HG02981 (cell line): ENCODE measurements at regions not wholly inside any gene's neighbourhood (a gene's known extent, or its start where the extent isn't known, plus 50 kb on each side); places are given as distances from the start of the nearest gene placed in this dataset.

Source experiments
- ATAC-seq: cut with Tn5 transposase; IDR thresholded peaks from one replicate; pipeline ENCODE4 v1.9.1; 2021; ENCODE audit warnings: mild to moderate bottlenecking, moderate library complexity; ENCODE audit not compliant: unreplicated experiment

DNA sequence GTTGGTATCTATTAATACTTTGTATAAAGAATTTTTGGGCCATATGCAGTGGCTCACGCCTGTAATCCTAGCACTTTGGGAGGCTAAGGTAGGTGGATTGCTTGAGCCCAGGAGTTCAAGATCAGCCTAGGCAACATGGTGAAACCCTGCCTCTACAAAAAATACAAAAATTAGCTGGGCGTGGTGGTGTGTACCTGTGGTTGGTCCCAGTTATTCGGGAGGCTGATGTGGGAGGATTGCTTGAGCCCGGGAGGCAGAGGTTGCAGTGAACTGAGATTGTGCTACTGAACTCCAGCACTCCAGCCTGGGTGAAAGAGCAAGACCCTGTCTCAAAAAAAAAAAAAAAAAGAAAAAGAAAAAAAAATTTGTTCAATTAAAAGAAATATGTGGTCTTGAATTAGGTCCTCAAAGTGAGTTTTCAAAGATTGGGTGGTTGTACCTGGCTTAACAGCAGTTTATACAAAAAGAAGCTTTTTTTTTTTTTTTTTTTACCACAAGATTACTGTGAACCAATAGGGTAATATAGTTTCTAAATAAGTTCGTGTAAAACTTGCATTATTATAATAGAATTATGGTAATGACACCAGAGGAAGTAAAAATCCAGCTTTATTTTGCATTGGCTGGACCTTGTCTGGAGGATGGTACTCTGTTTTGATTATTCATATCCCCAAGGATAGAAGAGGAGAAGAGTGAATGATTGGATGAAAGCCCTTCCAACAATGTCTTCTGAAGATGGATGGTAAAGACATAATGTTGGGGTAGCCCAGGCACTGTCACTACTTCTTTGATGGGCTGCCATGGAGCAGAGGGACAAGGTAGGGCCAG is 210.3 kb downstream of the MYCN start:
- ATAC-seq: no peak

GRCh38 chr2:16149349-16150243 is 209.2 kb downstream of the MYCN start:
- ATAC-seq: no peak

- ATAC-seq: no peak
These were observed 208.4 kb downstream of the MYCN start for GRCh38 chr2:16148632-16149348.

- no peak for ATAC-seq
These were observed 202.3 kb downstream of the MYCN start for GRCh38 chr2:16142383-16143361.

- ATAC-seq: no peak
These were observed 201.2 kb downstream of the MYCN start for GRCh38 chr2:16141641-16141921.

GRCh38 chr2:16140771-16141640 is 200.7 kb downstream of the MYCN start:
- ATAC-seq: no peak

DNA sequence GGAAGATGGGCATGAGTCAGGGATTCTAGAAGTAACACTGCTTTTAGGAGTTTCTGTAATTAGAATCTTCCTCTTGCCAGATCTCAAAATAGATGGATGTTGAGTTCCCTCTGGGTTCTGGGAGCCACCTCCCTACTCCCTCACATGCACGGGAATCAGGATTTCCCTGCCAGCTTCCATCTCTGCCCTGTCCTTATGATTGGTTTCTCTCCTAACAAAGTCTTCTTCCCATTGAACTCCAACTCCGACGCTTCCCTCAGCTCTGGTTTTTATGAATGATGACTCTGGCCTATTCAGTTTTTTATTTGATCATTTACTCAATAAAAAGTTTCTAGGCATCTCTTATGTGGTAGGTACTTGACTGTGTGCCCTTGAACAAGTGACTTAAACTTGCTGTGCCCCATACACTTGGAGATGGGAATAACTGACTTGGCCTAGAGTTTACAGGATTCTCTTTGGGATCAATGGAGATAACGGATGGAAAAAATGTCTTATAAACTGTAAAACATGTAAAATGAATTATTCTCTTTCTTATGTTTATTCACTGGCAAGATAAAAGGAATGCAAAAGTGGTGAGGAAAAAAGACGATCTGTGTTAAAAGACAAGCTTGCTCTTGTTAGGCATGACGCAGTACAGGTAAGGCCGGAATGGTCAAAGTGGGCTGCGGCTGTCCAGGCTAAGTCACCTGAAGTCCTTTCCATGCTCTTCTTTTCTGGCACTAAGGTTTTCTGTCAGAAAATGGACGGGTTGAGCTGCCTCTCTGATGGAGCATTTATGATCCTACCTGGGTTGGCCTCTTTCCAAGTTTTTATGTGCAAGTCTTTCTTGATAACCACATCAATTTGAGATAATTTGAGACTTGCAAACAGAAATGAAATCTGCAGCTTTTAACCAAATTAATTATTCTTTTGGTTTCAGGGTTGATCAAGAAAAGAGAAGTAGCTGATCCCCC is 199.6 kb downstream of the MYCN start:
- ATAC-seq: no peak

DNA sequence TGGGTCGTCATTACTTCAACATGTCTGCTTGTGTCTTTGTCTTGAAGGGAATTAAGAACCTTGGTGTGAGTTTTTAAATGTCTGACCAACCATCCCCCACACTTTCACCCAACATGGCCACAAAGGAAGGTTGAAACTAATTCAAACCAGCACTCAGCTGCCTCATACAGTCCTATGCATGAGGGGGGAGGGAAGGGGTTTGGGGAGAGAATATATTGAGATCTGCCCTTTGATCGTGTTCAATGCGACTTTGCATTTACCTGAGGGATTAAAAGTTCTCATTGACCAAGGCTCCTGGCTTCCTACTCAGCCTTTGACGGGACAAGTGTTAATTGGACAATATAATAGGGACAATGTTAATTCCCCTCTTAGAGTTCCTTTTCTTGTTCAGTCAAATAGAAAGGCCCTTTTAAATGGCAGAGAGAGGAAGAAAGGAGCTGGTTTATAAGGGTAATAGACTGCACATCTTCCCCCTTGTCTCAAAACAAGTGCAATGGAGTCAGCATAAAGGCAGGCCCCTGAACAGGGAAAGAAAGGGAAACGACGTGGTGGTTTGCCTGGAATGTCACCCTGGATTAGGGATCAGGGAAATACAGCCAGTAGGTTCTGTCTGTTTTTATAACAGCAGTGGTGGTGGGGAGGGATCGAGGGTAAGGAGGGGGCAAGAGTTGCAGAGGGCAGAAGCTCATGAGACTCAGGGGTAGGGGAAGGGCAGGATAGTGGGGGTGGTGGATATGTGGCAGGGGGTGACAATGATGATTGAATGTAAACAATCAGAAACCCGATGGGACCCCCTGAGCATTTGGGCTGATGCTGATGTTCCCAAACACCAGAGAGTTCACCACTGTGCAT is 198.7 kb downstream of the MYCN start:
- no peak for ATAC-seq

DNA sequence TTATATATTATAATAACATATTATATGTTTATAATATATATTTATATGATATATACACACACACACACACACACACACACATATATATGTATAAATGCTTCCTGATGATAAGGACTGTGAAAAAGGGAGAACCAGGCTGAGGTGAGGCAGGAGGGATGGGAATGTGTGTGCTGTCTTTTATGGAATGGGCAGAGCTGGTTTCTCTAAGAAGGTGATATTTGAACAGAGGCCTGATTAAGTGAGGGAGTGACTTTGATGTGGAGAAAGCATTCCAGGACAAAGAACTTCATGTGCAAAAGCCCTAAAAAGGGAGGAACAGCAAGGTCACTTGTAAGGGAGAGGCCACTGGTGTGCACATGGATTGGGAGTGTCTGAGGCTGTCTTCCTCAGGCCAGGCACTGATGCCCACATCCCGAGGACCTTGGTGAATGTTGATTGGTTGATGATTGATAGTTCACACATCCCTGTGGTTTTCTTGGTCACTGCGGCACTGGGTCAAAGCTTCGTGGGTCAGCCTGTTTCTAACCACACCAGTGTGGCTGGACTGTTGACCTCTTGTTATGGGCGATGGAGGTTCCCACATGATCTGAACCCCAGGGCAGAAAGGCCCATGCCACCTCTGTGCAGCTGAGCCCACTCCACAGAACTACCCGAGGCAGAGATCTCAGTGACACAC is 196.9 kb downstream of the MYCN start:
- ATAC-seq: no peak

DNA sequence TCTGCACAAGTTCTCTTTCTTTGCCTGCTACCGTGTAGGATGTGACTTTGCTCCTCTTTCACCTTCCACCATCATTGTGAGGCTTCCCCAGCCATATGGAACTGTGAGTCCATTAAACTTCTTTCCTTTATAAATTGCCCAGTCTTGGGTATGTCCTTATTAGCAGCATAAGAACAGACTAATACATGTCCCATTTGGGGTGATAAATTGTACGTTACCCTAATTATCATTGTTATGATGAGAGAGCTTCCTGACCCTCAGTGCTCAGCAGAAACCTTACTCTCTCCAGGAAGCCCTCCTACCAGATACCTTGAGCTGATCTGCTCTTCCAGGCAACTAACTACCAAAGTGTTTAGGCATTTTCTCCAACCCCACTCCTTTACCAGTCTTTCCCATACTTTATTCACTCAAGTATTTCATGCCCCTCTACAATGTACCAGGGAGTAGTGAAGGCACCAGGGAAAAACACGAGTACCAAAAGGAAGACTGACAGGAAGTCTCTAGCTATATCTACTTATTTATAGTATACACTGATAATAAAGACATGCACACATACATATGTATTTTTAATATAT is 196.2 kb downstream of the MYCN start:
- ATAC-seq: no peak

- ATAC-seq: no peak
These were observed 195.6 kb downstream of the MYCN start for GRCh38 chr2:16135913-16136310.

GRCh38 chr2:16135196-16135912 is 195.0 kb downstream of the MYCN start:
- no peak for ATAC-seq

- no peak for ATAC-seq
These were observed 194.3 kb downstream of the MYCN start for GRCh38 chr2:16134436-16135165.

GRCh38 chr2:16130906-16131400 is 190.6 kb downstream of the MYCN start:
- ATAC-seq: no peak

DNA sequence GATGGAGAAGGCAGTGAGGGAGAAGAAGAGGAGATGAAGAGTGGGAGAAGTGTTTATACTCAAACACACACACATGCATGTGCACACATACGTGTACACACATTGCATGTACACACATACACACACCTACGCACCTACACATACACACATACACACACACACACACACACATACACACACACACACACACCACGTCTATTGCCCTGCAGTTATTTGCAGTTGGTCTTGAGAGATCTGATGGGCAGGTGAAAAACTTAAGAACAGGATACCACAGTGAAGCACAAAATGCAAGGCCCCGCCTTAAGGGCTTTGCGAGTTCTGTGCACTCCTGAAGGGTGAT is 190.2 kb downstream of the MYCN start:
- no peak for ATAC-seq
